ENCODE measurements at regions not wholly inside any gene's neighbourhood (a gene's known extent, or its start where the extent isn't known, plus 50 kb on each side); places are given as distances from the start of the nearest gene placed in this dataset.
A peak's percentile ranks its signal among the peaks of the same experiment; 100 is the strongest.

DNA sequence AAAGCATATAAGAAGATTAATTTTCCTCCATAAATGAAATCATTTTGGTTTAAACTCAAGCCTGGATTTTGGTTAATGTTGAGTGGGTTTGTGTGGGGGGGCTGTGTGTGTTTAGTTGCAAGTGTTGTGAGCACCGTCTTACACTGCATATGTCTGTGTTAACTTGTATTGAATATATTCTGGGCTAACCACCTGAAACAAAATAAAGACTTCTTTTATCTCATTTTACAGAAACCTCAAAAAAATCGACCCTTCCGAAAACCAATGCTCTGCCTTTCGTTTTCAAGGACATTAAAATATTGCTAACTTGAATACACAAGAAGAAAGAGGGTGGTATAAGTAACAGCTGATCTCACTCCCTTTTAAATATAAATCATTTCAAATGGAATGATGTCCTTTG is 192.2 kb upstream of the BLID start:
- TF ChIP-seq CTCF (IDR thresholded peaks at IDR 0.05; ENCODE audit: low read depth, low read length), result no peak
- DNase-seq (ENCODE audit: extremely low read depth, low read depth), result no peak

DNA sequence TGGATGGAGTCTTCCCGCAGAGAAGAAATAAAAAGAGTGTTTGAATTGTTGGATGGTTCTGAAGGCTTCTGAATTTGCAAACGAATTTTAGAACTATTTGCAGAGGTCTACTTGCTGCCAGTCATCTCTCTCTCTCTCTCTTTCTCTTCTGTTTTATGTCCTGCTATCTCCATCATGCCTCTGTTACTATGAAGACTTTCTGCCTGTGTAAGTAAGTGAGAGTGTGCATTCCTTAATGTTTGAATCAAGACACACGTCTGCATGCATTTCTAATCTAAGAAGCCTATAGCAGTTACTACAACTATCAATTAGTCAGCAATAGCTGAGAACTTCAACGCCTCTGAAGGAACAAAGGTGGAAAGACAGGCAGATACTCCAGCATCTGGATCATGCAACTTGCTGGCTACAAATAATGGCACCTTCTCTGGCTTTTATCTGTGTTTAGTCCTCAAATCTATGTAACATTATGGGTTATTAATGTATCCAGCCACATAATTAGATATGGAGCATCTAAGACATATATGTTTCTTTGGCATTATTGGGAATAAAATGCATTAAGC is 191.5 kb upstream of the BLID start:
- no peak for DNase-seq (ENCODE audit: extremely low read depth, low read depth)
- TF ChIP-seq CTCF (IDR thresholded peaks at IDR 0.05; ENCODE audit: low read depth, low read length), result no peak

DNA sequence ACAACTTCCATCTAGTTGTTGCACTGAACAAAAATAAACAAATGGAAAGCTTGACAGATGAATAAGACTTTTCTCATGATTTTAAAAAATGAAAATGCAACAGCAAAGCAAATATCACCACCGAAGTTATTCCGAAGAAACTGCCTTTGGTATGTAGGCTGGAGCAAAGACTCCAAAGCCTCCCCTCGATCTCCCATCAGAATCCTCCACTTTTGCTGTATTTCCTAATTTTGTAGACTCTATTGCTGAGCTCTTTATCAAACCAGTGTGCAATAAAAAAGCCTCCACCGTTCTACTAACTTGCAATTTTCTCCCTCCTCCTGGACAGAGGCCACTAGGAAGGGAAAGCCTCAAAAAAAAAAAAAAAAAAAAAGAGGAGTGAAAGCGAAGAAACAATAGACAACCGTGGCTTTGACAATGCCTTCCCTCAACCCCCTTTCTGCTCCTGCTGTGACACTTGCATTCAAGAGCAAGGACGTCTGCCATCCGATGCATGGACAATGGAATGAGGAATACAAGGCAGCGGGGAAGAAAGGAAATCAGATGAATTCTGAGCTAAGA is 190.9 kb upstream of the BLID start:
- DNase-seq (ENCODE audit: extremely low read depth, low read depth), result peak; percentile 56
- TF ChIP-seq CTCF (IDR thresholded peaks at IDR 0.05; ENCODE audit: low read depth, low read length), result no peak

GRCh38 chr11:122305426-122306320 is 189.7 kb upstream of the BLID start:
- DNase-seq (ENCODE audit: extremely low read depth, low read depth), result no peak
- no peak for TF ChIP-seq CTCF (IDR thresholded peaks at IDR 0.05; ENCODE audit: low read depth, low read length)

GRCh38 chr11:122304973-122305372 is 189.0 kb upstream of the BLID start:
- TF ChIP-seq CTCF (IDR thresholded peaks at IDR 0.05; ENCODE audit: low read depth, low read length), result no peak
- no peak for DNase-seq (ENCODE audit: extremely low read depth, low read depth)

DNA sequence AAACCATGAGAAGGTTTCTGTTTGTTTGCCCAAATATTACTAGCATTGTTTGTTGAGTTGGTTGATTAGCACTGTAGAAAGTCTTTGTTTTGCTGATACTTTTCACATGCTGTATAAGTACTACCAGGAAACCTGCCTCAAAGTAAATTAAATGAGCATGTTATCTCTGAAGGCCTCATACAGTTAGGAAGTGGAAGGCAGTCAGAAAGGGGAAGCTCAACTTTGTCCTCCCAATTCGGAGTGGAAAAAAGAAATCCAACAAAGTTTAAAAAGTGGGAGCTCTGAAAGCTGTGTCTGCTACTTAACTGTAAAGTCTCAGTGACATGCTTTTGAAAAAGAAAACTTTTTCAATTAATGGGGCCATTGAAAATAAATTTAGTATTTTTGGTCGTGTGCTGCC is 188.3 kb upstream of the BLID start:
- DNase-seq (ENCODE audit: extremely low read depth, low read depth), result no peak
- no peak for TF ChIP-seq CTCF (IDR thresholded peaks at IDR 0.05; ENCODE audit: low read depth, low read length)

- DNase-seq (ENCODE audit: extremely low read depth, low read depth), result no peak
- no peak for TF ChIP-seq CTCF (IDR thresholded peaks at IDR 0.05; ENCODE audit: low read depth, low read length)
Observed at GRCh38 chr11:122294041-122294440, 178.0 kb upstream of the BLID start.
